ENCODE measurements at regions not wholly inside any gene's neighbourhood (a gene's known extent, or its start where the extent isn't known, plus 50 kb on each side); places are given as distances from the start of the nearest gene placed in this dataset.

GRCh38 chr2:6657855-6658254 is 207.9 kb downstream of the CMPK2 start:
- H3K27me3 ChIP-seq (replicated peaks in 1 of 4; ENCODE audit: control insufficient read depth in 3 of 4, extremely low read depth in 1 of 4, insufficient read depth in 3 of 4, low read length in 3 of 4): no peaks in the 10 kb centered on the region
- no peak overlapping the region for H3K4ac ChIP-seq (replicated peaks; ENCODE audit: insufficient read length, low read depth, low read length)
- H4K8ac ChIP-seq (ENCODE audit: extremely low read depth, insufficient read depth, low read length): no peak overlapping the region
- no peak overlapping the region for H4K5ac ChIP-seq (ENCODE audit: insufficient read length, low read depth, low read length)
- no peak overlapping the region for H3K14ac ChIP-seq (ENCODE audit: insufficient read length)
- no peak overlapping the region for H2BK5ac ChIP-seq (ENCODE audit: low read depth, low read length)
- no peaks in the 10 kb centered on the region for H3K23me2 ChIP-seq (ENCODE audit: low read depth, low read length)
- WGBS, 2 experiments (ENCODE audit: extremely low coverage in 1 of 2, insufficient coverage in 1 of 2, insufficient read length in 1 of 2, insufficient replicate concordance in 2 of 2, low coverage in 1 of 2, low lambda C conversion rate in 2 of 2, missing lambda C conversion rate in 1 of 2): 74% methylated on average over 5 of the region's 5 CpGs; no CpG with 5 or more reads in 1 of the 2 experiments
- FAIRE-seq (no peak), DNase-seq (ENCODE audit: low read depth in 1 of 2, low spot score in 2 of 2) (no peak)
- no peak overlapping the region for H3K23ac ChIP-seq (ENCODE audit: insufficient read length)
- no peaks in the 10 kb centered on the region for H3K36me3 ChIP-seq (ENCODE audit: control insufficient read depth in 2 of 4, insufficient read depth in 4 of 4, low read length in 3 of 4)
- no peak overlapping the region for H2AK5ac ChIP-seq (ENCODE audit: low read depth, low read length)
- H3K9ac ChIP-seq (replicated peaks in 1 of 4; ENCODE audit: extremely low read depth in 1 of 4, low read depth in 3 of 4, low read length in 3 of 4): no peak overlapping the region
- no peak overlapping the region for H2BK12ac ChIP-seq (ENCODE audit: low read depth, low read length)
- H3K56ac ChIP-seq (replicated peaks; ENCODE audit: insufficient read length, low read depth, low read length): no peak overlapping the region
- H3K4me3 ChIP-seq (ENCODE audit: extremely low read depth in 1 of 4, insufficient read depth in 2 of 4, low read depth in 3 of 4, low read length in 4 of 4): no peak overlapping the region
- H4K91ac ChIP-seq (replicated peaks; ENCODE audit: insufficient read length, low read length): no peak overlapping the region
- no peak overlapping the region for H2BK20ac ChIP-seq (ENCODE audit: low read length)
- no peaks in the 10 kb centered on the region for H3K79me2 ChIP-seq (ENCODE audit: control insufficient read depth in 1 of 2, insufficient read depth in 2 of 2, low read length in 2 of 2)
- H2BK120ac ChIP-seq (replicated peaks; ENCODE audit: low read depth, low read length): no peak overlapping the region
- H2AFZ ChIP-seq (ENCODE audit: low read length): no peak overlapping the region
- ChIA-PET CTCF (ENCODE audit: partially characterized antibody) (interaction anchor here (0.8 kb wide), 1 partner anchor 25 kb away, joined by 4 read pairs; no protein-coding TSS in a partner anchor), POLR2A (ENCODE audit: partially characterized antibody) (no interaction called here)
- H3K27ac ChIP-seq (ENCODE audit: low read depth, low read length): no peak overlapping the region
- no peak overlapping the region for H3K4me2 ChIP-seq (ENCODE audit: insufficient read depth in 1 of 2, low read depth in 2 of 2, low read length in 2 of 2)
- H2BK15ac ChIP-seq (ENCODE audit: low read length): no peak overlapping the region
- H4K20me1 ChIP-seq (replicated peaks in 1 of 2; ENCODE audit: control insufficient read depth in 1 of 2, insufficient read depth in 2 of 2, low read length in 2 of 2): no peaks in the 10 kb centered on the region
- H3K79me1 ChIP-seq (ENCODE audit: low read depth, low read length): no peaks in the 10 kb centered on the region
- no peak overlapping the region for H3K18ac ChIP-seq (ENCODE audit: extremely low read depth, low read length)
- no peaks in the 10 kb centered on the region for H3K4me1 ChIP-seq (replicated peaks in 1 of 4; ENCODE audit: control insufficient read depth in 3 of 4, insufficient read depth in 4 of 4, low read length in 3 of 4)
- H3K9me3 ChIP-seq (ENCODE audit: insufficient read depth in 2 of 2, low read depth in 1 of 2, low read length in 1 of 2): no peaks in the 10 kb centered on the region
- TF ChIP-seq, protein P1, sequence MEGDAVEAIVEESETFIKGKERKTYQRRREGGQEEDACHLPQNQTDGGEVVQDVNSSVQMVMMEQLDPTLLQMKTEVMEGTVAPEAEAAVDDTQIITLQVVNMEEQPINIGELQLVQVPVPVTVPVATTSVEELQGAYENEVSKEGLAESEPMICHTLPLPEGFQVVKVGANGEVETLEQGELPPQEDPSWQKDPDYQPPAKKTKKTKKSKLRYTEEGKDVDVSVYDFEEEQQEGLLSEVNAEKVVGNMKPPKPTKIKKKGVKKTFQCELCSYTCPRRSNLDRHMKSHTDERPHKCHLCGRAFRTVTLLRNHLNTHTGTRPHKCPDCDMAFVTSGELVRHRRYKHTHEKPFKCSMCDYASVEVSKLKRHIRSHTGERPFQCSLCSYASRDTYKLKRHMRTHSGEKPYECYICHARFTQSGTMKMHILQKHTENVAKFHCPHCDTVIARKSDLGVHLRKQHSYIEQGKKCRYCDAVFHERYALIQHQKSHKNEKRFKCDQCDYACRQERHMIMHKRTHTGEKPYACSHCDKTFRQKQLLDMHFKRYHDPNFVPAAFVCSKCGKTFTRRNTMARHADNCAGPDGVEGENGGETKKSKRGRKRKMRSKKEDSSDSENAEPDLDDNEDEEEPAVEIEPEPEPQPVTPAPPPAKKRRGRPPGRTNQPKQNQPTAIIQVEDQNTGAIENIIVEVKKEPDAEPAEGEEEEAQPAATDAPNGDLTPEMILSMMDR (IDR thresholded peaks at IDR 0.05; ENCODE audit: control extremely low read depth in 1 of 3, insufficient read depth in 1 of 3, low read depth in 1 of 3, low read length in 3 of 3): no peak
- TF ChIP-seq EGR1 (IDR thresholded peaks at IDR 0.05; ENCODE audit: borderline replicate concordance, low read depth, low read length) (no peak), YY1 (IDR thresholded peaks at IDR 0.05; ENCODE audit: low read depth, low read length) (no peak), EZH2 (IDR thresholded peaks at IDR 0.05; ENCODE audit: low read depth, low read length, severe bottlenecking) (no peak), SP2 (IDR thresholded peaks at IDR 0.05; ENCODE audit: low read length) (no peak), BCL11A (IDR thresholded peaks at IDR 0.05; ENCODE audit: low read depth in 2 of 2, low read length in 2 of 2) (no peak), RAD21 (IDR thresholded peaks at IDR 0.05 in 1 of 2, conservative IDR thresholded peaks at IDR 0.05 in 1 of 2; ENCODE audit: low read depth in 2 of 2, low read length in 2 of 2) (no peak), CHD2 (IDR thresholded peaks at IDR 0.05; ENCODE audit: low read length) (no peak), HDAC6 (IDR thresholded peaks at IDR 0.05; ENCODE audit: low read depth, low read length) (no peak), CBX5 (IDR thresholded peaks at IDR 0.05; ENCODE audit: low read depth, low read length) (no peak), HDAC2 (IDR thresholded peaks at IDR 0.05; ENCODE audit: borderline replicate concordance in 1 of 2, low read depth in 2 of 2, low read length in 2 of 2) (no peak), RFX5 (IDR thresholded peaks at IDR 0.05; ENCODE audit: borderline replicate concordance, low read depth, low read length) (no peak)

Data from H1 (cell line).